HepG2 (cell line): ENCODE measurements at regions not wholly inside any gene's neighbourhood (a gene's known extent, or its start where the extent isn't known, plus 50 kb on each side); places are given as distances from the start of the nearest gene placed in this dataset.

ENCODE experiments used
- ATAC-seq: fragments of 200-7000 bp; cut with Tn5 transposase; 3 replicates; pipeline ENCODE4 v1.9.1; 2020; ENCODE audit warnings: mild to moderate bottlenecking, moderate library complexity
- BruUV-seq: library from RNA; stranded (reverse); fragments of 400-500 nt; replicated peaks from 2 replicates; lab custom pipeline; 2021; lab: Mats Ljungman, UMichigan
- CTCF ChIA-PET: fragments of 300-600 bp; formaldehyde crosslinking; extraction: SDS; loops from one replicate; lab custom pipeline; 2021; ENCODE audit warnings: low total read pairs, inconsistent platforms, low intra/inter-chr PET ratio; lab: Yijun Ruan, JAX
- POLR2A ChIA-PET: fragments of 350-600 bp; sonication (Branson Sonifier 250); formaldehyde crosslinking; loops from one replicate; lab custom pipeline; 2020; ENCODE audit warnings: antibody characterized with exemption, inconsistent platforms; lab: Yijun Ruan, JAX
- DNase-seq: peaks from one replicate; pipeline ENCODE4 v3.0.0-alpha.2; 2015; ENCODE audit warnings: low spot score
- FAIRE-seq: peaks from 3 replicates; lab custom pipeline; 2011; peaks lifted over from hg19 to GRCh38; lab: Jason Lieb, UNC
- H2AFZ ChIP-seq: one replicate; pipeline ENCODE4 v1.6.1; 2011; ENCODE audit warnings: low read length, inconsistent platforms
- H3K27ac ChIP-seq: fragments of 300-600 bp; 3 replicates; pipeline ENCODE4 v1.8.0; 2011; ENCODE audit warnings: mixed run types, mild to moderate bottlenecking, mixed read lengths, low read length, inconsistent platforms; ENCODE audit not compliant: insufficient read depth; ENCODE audit errors: extremely low read length
- H3K27me3 ChIP-seq, 2 experiments: fragments of 200-600 bp in 1 of 2; 2 replicates in 1 of 2; 3 replicates in 1 of 2; pipeline versions ENCODE4 v1.6.0 to v1.8.0; 2011; ENCODE audit warnings: low read length in 2 of 2, mild to moderate bottlenecking in 2 of 2, moderate library complexity in 2 of 2, inconsistent platforms in 1 of 2; ENCODE audit not compliant: insufficient read depth in 2 of 2, control insufficient read depth in 1 of 2
- H3K36me3 ChIP-seq, 2 experiments: fragments of 200-600 bp in 1 of 2; replicated peaks in 1 of 2; 2 replicates in 1 of 2; 3 replicates in 1 of 2; pipeline versions ENCODE4 v1.5.1 to v1.8.0; 2011; ENCODE audit warnings: low read length in 2 of 2, inconsistent platforms in 1 of 2; ENCODE audit not compliant: insufficient read depth in 2 of 2, control insufficient read depth in 1 of 2
- H3K4me1 ChIP-seq: 2 replicates; pipeline ENCODE4 v1.5.1; 2012; ENCODE audit warnings: low read length, inconsistent platforms; ENCODE audit not compliant: insufficient read depth
- H3K4me2 ChIP-seq: 2 replicates; pipeline ENCODE4 v1.6.0; 2011; ENCODE audit warnings: low read depth, low read length, inconsistent platforms
- H3K4me3 ChIP-seq, 3 experiments: fragments of 200-600 bp in 1 of 3; sonication (generic), shearing (Covaris generic) in 1 of 3; replicated peaks in 1 of 3; 2 replicates each; pipeline ENCODE4 v1.5.1; 2011 to 2016; ENCODE audit warnings: low read length in 3 of 3, inconsistent platforms in 2 of 3, low read depth in 2 of 3, mild to moderate bottlenecking in 2 of 3, control low read depth in 1 of 3, mixed read lengths in 1 of 3; ENCODE audit not compliant: insufficient read depth in 1 of 3
- H3K79me2 ChIP-seq: one replicate; pipeline ENCODE4 v1.6.1; 2011; ENCODE audit warnings: low read length, inconsistent platforms; ENCODE audit not compliant: insufficient read depth
- H3K9ac ChIP-seq: 2 replicates; pipeline ENCODE4 v1.6.0; 2011; ENCODE audit warnings: mild to moderate bottlenecking, low read depth, low read length, inconsistent platforms; ENCODE audit not compliant: insufficient read depth
- H3K9me3 ChIP-seq: 2 replicates; pipeline ENCODE4 v1.5.1; 2012; ENCODE audit warnings: mild to moderate bottlenecking, low read length
- H4K20me1 ChIP-seq: 2 replicates; pipeline ENCODE4 v1.6.0; 2011; ENCODE audit warnings: inconsistent platforms, mild to moderate bottlenecking, low read length, moderate library complexity; ENCODE audit not compliant: insufficient read depth
- SMC3 ChIP-seq: IDR thresholded peaks from 2 replicates; pipeline ENCODE4 v1.6.1; 2011; ENCODE audit warnings: low read length, improper control_type of control experiment
- ZNF205 ChIP-seq: IDR thresholded peaks from 2 replicates; pipeline ENCODE4 v1.6.1; 2018; ENCODE audit warnings: missing biosample characterization, missing genetic modification reagents
- ZNF34 ChIP-seq: sonication (generic); formaldehyde crosslinking; IDR thresholded peaks from 2 replicates; pipeline ENCODE4 v1.4.0; 2020; ENCODE audit warnings: mild to moderate bottlenecking, missing genetic modification reagents, borderline replicate concordance
- WGBS: methylation state at CpG from one replicate; pipeline ENCODE4 v1.1.6; 2017; ENCODE audit warnings: low lambda C conversion rate; 5-methylcytosine and 5-hydroxymethylcytosine counted together
- in situ Hi-C: cut with HindIII; loops from 2 replicates; pipeline ENCODE4 v1.10.0; 2017; ENCODE audit warnings: low pct_unique_long_range_greater_than_20kb; ENCODE audit not compliant: extremely low pct_ligation_motif_present
- intact Hi-C: fragments of 100-400 bp; cut with micrococcal nuclease; formaldehyde crosslinking; loops from one replicate; pipeline ENCODE4 v1.10.0; 2022; ENCODE audit not compliant: unreplicated experiment

DNA sequence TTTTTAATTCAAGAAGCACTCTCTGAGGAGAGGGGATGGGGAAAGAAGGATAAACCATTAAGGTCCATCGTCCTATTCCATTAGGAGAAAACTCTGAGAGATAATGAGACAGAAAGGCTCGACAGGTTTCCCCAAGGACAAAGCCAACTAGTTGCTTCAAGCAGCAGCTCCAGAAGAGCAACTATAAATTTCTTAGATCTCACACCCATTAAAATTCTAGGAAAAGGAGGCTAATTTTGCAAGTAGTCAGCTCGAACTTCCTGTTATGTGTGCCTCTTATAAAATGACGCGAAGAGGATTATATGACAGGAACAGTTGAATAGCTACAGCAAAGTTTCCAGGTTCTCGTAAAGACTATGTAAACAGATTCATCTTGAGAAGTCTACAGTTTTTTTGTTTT lies 52.0 kb upstream of the ST8SIA6 start:
- no peaks in the 10 kb centered on the region for H3K36me3 ChIP-seq
- POLR2A ChIA-PET, result no interaction called here

DNA sequence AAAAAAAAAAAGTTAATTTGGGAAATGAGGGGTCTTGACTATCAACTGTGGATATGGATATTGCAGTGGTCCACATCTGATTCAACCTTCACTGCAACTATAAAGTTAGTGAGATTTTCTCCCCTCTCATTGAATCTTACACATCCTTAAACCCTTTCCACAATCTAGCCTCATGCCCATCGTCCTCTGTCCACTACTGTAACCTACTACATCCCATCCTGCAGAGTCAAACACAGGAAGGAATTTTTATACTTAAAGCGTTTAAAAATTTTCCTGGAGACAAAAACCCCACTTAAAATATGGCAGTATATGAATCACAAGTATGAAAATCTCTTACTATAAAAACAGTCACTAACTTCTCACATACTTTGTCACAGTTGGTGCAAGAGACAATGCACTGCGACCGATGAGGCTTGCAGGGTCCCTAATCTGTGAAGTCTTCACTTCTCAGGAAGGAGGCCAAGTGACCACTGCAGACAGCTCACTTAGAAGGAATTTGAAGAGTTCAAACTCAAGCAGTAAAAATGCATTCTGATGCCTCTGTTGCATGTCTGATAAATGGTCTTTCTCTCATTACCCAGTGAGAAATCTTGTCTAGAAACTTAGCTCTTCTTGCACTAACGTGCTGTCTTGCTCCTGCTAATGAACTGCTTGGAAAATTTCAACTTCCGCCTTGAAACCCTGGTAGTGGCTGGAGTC lies 50.3 kb upstream of the ST8SIA6 start:
- TF ChIP-seq ZNF34 (CRISPR knock-in tag) (no peak), ZNF205 (CRISPR knock-in tag) (no peak)
- TF ChIP-seq, all 625 proteins: peak for 0
- Histone ChIP-seq H3K9me3 (no peaks in the 10 kb centered on the region), H3K4me2 (no peak overlapping the region), H2AFZ (no peak overlapping the region), H3K4me1 (no peaks in the 10 kb centered on the region), H3K27me3 (no peaks in the 10 kb centered on the region; a peak in 2 of 5 replicates), H3K4me3 (no peak overlapping the region), H3K36me3 (no peaks in the 10 kb centered on the region), H3K27ac (no peak overlapping the region), H4K20me1 (no peaks in the 10 kb centered on the region), H3K79me2 (no peaks in the 10 kb centered on the region), H3K9ac (no peak overlapping the region)
- ChIA-PET POLR2A (no interaction called here), CTCF (no interaction called here)
- no peak for DNase-seq
- FAIRE-seq, result no peak
- no TSS peak for BruUV-seq
- WGBS, result 24% methylated on average over 6 of the region's 6 CpGs
- intact Hi-C loops, result no loop called here
- no peak for ATAC-seq
- in situ Hi-C loops, result no loop called here

More for the DNA sequence above, 52.0 kb upstream of the ST8SIA6 start:
- FAIRE-seq (no peak), ATAC-seq (no peak), DNase-seq (no peak)
- Histone ChIP-seq H3K9ac (no peak overlapping the region), H4K20me1 (no peaks in the 10 kb centered on the region), H3K4me3 (no peak overlapping the region), H3K9me3 (no peaks in the 10 kb centered on the region), H3K4me2 (no peak overlapping the region), H3K79me2 (no peaks in the 10 kb centered on the region), H3K4me1 (no peaks in the 10 kb centered on the region), H2AFZ (no peak overlapping the region), H3K27me3 (no peaks in the 10 kb centered on the region; a peak in 2 of 5 replicates), H3K27ac (no peak overlapping the region)
- intact Hi-C loops, result no loop called here
- no TSS peak for BruUV-seq
- 40% methylated on average over 6 of the region's 6 CpGs for WGBS
- CTCF ChIA-PET, result no interaction called here
- TF ChIP-seq SMC3, result no peak
- in situ Hi-C loops, result no loop called here
